ENCODE measurements at regions not wholly inside any gene's neighbourhood (a gene's known extent, or its start where the extent isn't known, plus 50 kb on each side); places are given as distances from the start of the nearest gene placed in this dataset.

DNA sequence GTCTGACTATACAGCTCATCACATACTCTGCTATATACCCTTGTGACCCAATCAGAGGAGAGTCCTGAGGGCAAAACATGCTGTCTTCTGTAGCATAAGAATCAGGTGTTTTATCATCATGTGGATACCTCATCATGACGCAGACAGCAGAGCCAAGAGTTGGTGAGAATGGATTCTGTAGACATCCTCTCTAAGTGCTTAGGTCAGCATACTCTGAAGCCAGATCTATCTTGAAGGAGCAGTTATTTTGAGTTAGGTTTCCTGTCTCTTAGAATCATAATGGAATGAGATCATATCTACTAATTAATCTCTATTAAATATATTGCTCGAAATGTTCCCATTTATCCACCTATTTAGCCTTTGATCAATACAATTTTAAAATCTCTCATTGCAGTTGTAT is 190.2 kb upstream of the KCNH7 start:
- TF ChIP-seq, protein P1, sequence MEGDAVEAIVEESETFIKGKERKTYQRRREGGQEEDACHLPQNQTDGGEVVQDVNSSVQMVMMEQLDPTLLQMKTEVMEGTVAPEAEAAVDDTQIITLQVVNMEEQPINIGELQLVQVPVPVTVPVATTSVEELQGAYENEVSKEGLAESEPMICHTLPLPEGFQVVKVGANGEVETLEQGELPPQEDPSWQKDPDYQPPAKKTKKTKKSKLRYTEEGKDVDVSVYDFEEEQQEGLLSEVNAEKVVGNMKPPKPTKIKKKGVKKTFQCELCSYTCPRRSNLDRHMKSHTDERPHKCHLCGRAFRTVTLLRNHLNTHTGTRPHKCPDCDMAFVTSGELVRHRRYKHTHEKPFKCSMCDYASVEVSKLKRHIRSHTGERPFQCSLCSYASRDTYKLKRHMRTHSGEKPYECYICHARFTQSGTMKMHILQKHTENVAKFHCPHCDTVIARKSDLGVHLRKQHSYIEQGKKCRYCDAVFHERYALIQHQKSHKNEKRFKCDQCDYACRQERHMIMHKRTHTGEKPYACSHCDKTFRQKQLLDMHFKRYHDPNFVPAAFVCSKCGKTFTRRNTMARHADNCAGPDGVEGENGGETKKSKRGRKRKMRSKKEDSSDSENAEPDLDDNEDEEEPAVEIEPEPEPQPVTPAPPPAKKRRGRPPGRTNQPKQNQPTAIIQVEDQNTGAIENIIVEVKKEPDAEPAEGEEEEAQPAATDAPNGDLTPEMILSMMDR (conservative IDR thresholded peaks at IDR 0.05; ENCODE audit: low read depth, low read length) = no peak
- TF ChIP-seq EZH2 (IDR thresholded peaks at IDR 0.05; ENCODE audit: low read length, unreplicated experiment) (no peak), EZH2phosphoT487 (IDR thresholded peaks at IDR 0.05; ENCODE audit: borderline replicate concordance, low read length) (no peak)

All from PC-3 (cell line).